HepG2 (cell line): ENCODE measurements at regions not wholly inside any gene's neighbourhood (a gene's known extent, or its start where the extent isn't known, plus 50 kb on each side); places are given as distances from the start of the nearest gene placed in this dataset.

Experiments used
- ESRRA ChIP-seq: sonication (generic); formaldehyde crosslinking; IDR thresholded peaks from 2 replicates; pipeline ENCODE4 v1.5.1; 2020; ENCODE audit warnings: mild to moderate bottlenecking, low read depth, missing genetic modification reagents
- FOSL2 ChIP-seq: sonication (generic); formaldehyde crosslinking; IDR thresholded peaks from 2 replicates; pipeline ENCODE4 v1.4.0; 2020; ENCODE audit warnings: missing genetic modification reagents
- MED13 ChIP-seq: sonication (generic); formaldehyde crosslinking; IDR thresholded peaks from 2 replicates; pipeline ENCODE4 v1.5.0; 2020; ENCODE audit warnings: missing genetic modification reagents
- NFE2L1 ChIP-seq: sonication (generic); formaldehyde crosslinking; IDR thresholded peaks from 2 replicates; pipeline ENCODE4 v1.4.0; 2020; ENCODE audit warnings: missing genetic modification reagents, mild to moderate bottlenecking, borderline replicate concordance
- PAX8 ChIP-seq: sonication (generic); formaldehyde crosslinking; IDR thresholded peaks from 2 replicates; pipeline ENCODE4 v1.8.0; 2022; ENCODE audit warnings: mild to moderate bottlenecking, missing genetic modification reagents, borderline replicate concordance
- RCOR2 ChIP-seq: IDR thresholded peaks from 2 replicates; pipeline ENCODE4 v1.6.1; 2016; ENCODE audit warnings: missing biosample characterization, missing genetic modification reagents
- ZNF296 ChIP-seq: sonication (generic); formaldehyde crosslinking; conservative IDR thresholded peaks from 2 replicates; pipeline ENCODE4 v1.5.0; 2020; ENCODE audit warnings: mild to moderate bottlenecking, missing genetic modification reagents
- ZNF569 ChIP-seq: sonication (generic); formaldehyde crosslinking; IDR thresholded peaks from 2 replicates; pipeline ENCODE4 v1.5.0; 2020; ENCODE audit warnings: mild to moderate bottlenecking, missing genetic modification reagents, moderate library complexity, borderline replicate concordance
- ZNF776 ChIP-seq: sonication (generic); formaldehyde crosslinking; IDR thresholded peaks from 2 replicates; pipeline ENCODE4 v1.4.0; 2020; ENCODE audit warnings: mild to moderate bottlenecking, missing genetic modification reagents
- ZNF781 ChIP-seq: sonication (generic); formaldehyde crosslinking; IDR thresholded peaks from 2 replicates; pipeline ENCODE4 v1.5.1; 2020; ENCODE audit warnings: borderline replicate concordance, mild to moderate bottlenecking, missing genetic modification reagents; ENCODE audit errors: not compliant biosample characterization
- ZNF816 ChIP-seq: sonication (generic); formaldehyde crosslinking; IDR thresholded peaks from 2 replicates; pipeline ENCODE4 v1.8.0; 2022; ENCODE audit warnings: missing genetic modification reagents, mild to moderate bottlenecking, borderline replicate concordance
- ZNF839 ChIP-seq: sonication (generic); formaldehyde crosslinking; IDR thresholded peaks from 2 replicates; pipeline ENCODE4 v1.4.0; 2020; ENCODE audit warnings: missing genetic modification reagents, mild to moderate bottlenecking, borderline replicate concordance
- ZNF879 ChIP-seq: sonication (generic); formaldehyde crosslinking; IDR thresholded peaks from 2 replicates; pipeline ENCODE4 v1.8.1; 2023; ENCODE audit warnings: missing genetic modification reagents
- ZSCAN21 ChIP-seq: sonication (generic); formaldehyde crosslinking; IDR thresholded peaks from 2 replicates; pipeline ENCODE4 v1.8.0; 2022; ENCODE audit warnings: mild to moderate bottlenecking, missing genetic modification reagents, moderate library complexity, borderline replicate concordance
- TF ChIP-seq, protein P1 (sequence below): sonication (generic); formaldehyde crosslinking; conservative IDR thresholded peaks from 2 replicates; pipeline ENCODE4 v1.8.0; 2022; ENCODE audit warnings: low read depth, missing genetic modification reagents
- TF ChIP-seq, protein P2 (sequence below): IDR thresholded peaks from 2 replicates; pipeline ENCODE4 v1.6.1; 2016; ENCODE audit warnings: mild to moderate bottlenecking, missing biosample characterization, missing genetic modification reagents
- TF ChIP-seq, protein P3 (sequence below): conservative IDR thresholded peaks from 2 replicates; pipeline ENCODE4 v1.6.1; 2018; ENCODE audit warnings: missing genetic modification reagents
- TF ChIP-seq, protein P4 (sequence below): sonication (generic); formaldehyde crosslinking; IDR thresholded peaks from 2 replicates; pipeline ENCODE4 v1.4.0; 2020; ENCODE audit warnings: missing genetic modification reagents, mild to moderate bottlenecking, borderline replicate concordance
- TF ChIP-seq, protein P5 (sequence below): sonication (generic); formaldehyde crosslinking; IDR thresholded peaks from 2 replicates; pipeline ENCODE4 v1.8.0; 2022; ENCODE audit warnings: mild to moderate bottlenecking, missing genetic modification reagents, moderate library complexity
- TF ChIP-seq, protein P6 (sequence below): sonication (generic); formaldehyde crosslinking; conservative IDR thresholded peaks from 2 replicates; pipeline ENCODE4 v1.4.0; 2020; ENCODE audit warnings: missing genetic modification reagents
- TF ChIP-seq, protein P7 (sequence below): sonication (generic); formaldehyde crosslinking; IDR thresholded peaks from 2 replicates; pipeline ENCODE4 v1.9.0; 2021; ENCODE audit warnings: missing genetic modification reagents, mild to moderate bottlenecking, borderline replicate concordance

DNA sequence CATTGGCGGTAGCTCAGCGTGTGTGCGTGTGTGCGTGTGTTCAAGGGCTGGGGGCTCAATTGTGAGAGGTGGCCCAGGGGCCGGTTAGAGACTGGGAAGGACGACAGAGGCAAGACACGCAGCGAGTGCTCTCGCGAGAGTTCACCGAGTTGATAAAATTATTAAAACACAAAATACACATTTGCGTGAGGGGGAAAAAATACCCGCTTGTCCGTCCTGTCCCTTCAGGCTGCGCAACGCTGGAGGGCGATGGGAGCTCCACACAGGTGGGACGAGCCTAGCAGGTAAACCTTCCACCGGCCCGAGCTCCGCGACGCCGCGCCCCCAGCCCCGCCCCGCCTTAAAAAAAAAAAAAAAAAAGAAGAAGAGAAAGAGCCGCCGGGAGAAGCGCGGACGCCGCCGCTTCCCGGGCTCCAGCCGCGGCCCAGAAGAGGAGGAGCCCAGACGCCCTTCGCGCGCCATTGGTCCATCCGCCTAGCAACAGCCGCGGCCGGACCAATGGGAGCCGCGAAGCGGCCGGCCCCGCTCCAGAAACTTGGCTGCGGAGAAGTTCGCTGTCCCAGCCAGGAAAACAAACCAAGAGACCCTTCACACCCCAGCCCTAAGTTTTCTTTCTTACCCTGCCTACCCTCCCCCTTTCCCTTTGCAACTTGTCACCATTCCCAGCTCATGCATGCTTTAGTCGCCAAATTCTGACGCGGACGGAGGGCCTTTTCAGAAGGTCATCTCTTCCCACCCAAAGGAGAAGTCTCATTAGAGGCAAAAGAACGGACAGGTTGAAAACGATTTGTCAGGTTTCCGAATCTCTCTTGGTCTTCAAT is 169.9 kb upstream of the MAF start (continued):
- TF ChIP-seq ZNF781 (CRISPR knock-in tag) (no peak), RCOR2 (no peak), PAX8 (CRISPR knock-in tag) (no peak), ESRRA (CRISPR knock-in tag) (no peak), ZNF296 (CRISPR knock-in tag) (no peak), FOSL2 (CRISPR knock-in tag) (no peak), NFE2L1 (CRISPR knock-in tag) (no peak), ZNF816 (no peak), ZNF569 (CRISPR knock-in tag) (no peak), MED13 (CRISPR knock-in tag) (no peak), ZNF839 (CRISPR knock-in tag) (no peak), ZSCAN21 (CRISPR knock-in tag) (no peak), ZNF879 (CRISPR knock-in tag) (no peak), ZNF776 (CRISPR knock-in tag) (no peak)
- TF ChIP-seq, protein P1, sequence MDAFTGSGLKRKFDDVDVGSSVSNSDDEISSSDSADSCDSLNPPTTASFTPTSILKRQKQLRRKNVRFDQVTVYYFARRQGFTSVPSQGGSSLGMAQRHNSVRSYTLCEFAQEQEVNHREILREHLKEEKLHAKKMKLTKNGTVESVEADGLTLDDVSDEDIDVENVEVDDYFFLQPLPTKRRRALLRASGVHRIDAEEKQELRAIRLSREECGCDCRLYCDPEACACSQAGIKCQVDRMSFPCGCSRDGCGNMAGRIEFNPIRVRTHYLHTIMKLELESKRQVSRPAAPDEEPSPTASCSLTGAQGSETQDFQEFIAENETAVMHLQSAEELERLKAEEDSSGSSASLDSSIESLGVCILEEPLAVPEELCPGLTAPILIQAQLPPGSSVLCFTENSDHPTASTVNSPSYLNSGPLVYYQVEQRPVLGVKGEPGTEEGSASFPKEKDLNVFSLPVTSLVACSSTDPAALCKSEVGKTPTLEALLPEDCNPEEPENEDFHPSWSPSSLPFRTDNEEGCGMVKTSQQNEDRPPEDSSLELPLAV (CRISPR knock-in tag) = no peak
- TF ChIP-seq, protein P2, sequence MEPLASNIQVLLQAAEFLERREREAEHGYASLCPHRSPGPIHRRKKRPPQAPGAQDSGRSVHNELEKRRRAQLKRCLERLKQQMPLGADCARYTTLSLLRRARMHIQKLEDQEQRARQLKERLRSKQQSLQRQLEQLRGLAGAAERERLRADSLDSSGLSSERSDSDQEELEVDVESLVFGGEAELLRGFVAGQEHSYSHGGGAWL (CRISPR knock-in tag) = no peak
- TF ChIP-seq, protein P3, sequence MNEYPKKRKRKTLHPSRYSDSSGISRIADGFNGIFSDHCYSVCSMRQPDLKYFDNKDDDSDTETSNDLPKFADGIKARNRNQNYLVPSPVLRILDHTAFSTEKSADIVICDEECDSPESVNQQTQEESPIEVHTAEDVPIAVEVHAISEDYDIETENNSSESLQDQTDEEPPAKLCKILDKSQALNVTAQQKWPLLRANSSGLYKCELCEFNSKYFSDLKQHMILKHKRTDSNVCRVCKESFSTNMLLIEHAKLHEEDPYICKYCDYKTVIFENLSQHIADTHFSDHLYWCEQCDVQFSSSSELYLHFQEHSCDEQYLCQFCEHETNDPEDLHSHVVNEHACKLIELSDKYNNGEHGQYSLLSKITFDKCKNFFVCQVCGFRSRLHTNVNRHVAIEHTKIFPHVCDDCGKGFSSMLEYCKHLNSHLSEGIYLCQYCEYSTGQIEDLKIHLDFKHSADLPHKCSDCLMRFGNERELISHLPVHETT (CRISPR knock-in tag) = no peak
- TF ChIP-seq, protein P4, sequence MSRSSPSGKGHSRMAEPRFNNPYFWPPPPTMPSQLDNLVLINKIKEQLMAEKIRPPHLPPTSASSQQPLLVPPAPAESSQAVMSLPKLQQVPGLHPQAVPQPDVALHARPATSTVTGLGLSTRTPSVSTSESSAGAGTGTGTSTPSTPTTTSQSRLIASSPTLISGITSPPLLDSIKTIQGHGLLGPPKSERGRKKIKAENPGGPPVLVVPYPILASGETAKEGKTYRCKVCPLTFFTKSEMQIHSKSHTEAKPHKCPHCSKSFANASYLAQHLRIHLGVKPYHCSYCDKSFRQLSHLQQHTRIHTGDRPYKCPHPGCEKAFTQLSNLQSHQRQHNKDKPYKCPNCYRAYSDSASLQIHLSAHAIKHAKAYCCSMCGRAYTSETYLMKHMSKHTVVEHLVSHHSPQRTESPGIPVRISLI (CRISPR knock-in tag) = peak; percentile 95
- TF ChIP-seq, protein P5, sequence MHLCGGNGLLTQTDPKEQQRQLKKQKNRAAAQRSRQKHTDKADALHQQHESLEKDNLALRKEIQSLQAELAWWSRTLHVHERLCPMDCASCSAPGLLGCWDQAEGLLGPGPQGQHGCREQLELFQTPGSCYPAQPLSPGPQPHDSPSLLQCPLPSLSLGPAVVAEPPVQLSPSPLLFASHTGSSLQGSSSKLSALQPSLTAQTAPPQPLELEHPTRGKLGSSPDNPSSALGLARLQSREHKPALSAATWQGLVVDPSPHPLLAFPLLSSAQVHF = no peak
- TF ChIP-seq, protein P6, sequence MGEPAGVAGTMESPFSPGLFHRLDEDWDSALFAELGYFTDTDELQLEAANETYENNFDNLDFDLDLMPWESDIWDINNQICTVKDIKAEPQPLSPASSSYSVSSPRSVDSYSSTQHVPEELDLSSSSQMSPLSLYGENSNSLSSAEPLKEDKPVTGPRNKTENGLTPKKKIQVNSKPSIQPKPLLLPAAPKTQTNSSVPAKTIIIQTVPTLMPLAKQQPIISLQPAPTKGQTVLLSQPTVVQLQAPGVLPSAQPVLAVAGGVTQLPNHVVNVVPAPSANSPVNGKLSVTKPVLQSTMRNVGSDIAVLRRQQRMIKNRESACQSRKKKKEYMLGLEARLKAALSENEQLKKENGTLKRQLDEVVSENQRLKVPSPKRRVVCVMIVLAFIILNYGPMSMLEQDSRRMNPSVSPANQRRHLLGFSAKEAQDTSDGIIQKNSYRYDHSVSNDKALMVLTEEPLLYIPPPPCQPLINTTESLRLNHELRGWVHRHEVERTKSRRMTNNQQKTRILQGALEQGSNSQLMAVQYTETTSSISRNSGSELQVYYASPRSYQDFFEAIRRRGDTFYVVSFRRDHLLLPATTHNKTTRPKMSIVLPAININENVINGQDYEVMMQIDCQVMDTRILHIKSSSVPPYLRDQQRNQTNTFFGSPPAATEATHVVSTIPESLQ = no peak
- TF ChIP-seq, protein P7, sequence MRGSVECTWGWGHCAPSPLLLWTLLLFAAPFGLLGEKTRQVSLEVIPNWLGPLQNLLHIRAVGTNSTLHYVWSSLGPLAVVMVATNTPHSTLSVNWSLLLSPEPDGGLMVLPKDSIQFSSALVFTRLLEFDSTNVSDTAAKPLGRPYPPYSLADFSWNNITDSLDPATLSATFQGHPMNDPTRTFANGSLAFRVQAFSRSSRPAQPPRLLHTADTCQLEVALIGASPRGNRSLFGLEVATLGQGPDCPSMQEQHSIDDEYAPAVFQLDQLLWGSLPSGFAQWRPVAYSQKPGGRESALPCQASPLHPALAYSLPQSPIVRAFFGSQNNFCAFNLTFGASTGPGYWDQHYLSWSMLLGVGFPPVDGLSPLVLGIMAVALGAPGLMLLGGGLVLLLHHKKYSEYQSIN = no peak
